LNCaP clone FGC (cell line): ENCODE measurements at regions not wholly inside any gene's neighbourhood (a gene's known extent, or its start where the extent isn't known, plus 50 kb on each side); places are given as distances from the start of the nearest gene placed in this dataset.

ENCODE experiments used
- DNase-seq: peaks from one replicate; pipeline ENCODE4 v3.0.0-alpha.2; 2011; ENCODE audit warnings: low read depth
- H3K4me3 ChIP-seq: 2 replicates; pipeline ENCODE4 v1.5.1; 2011; ENCODE audit warnings: mild to moderate bottlenecking, low read depth, low read length, control low read depth
- TF ChIP-seq, protein P1 (sequence below): IDR thresholded peaks from 2 replicates; pipeline ENCODE4 v1.5.1; 2012; ENCODE audit warnings: mild to moderate bottlenecking; ENCODE audit not compliant: control insufficient read depth, insufficient read depth; ENCODE audit errors: extremely low read depth

GRCh38 chrX:69024161-69024736 is 141.0 kb downstream of the PJA1 start:
- TF ChIP-seq, protein P1, sequence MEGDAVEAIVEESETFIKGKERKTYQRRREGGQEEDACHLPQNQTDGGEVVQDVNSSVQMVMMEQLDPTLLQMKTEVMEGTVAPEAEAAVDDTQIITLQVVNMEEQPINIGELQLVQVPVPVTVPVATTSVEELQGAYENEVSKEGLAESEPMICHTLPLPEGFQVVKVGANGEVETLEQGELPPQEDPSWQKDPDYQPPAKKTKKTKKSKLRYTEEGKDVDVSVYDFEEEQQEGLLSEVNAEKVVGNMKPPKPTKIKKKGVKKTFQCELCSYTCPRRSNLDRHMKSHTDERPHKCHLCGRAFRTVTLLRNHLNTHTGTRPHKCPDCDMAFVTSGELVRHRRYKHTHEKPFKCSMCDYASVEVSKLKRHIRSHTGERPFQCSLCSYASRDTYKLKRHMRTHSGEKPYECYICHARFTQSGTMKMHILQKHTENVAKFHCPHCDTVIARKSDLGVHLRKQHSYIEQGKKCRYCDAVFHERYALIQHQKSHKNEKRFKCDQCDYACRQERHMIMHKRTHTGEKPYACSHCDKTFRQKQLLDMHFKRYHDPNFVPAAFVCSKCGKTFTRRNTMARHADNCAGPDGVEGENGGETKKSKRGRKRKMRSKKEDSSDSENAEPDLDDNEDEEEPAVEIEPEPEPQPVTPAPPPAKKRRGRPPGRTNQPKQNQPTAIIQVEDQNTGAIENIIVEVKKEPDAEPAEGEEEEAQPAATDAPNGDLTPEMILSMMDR: no peak
- DNase-seq: no peak
- no peak overlapping the region for H3K4me3 ChIP-seq

- H3K4me3 ChIP-seq: no peak overlapping the region
- DNase-seq: no peak
- TF ChIP-seq, protein P1: no peak
Measured at GRCh38 chrX:69022430-69022829, 142.8 kb downstream of the PJA1 start.

GRCh38 chrX:69021141-69021960 is 143.9 kb downstream of the PJA1 start:
- no peak overlapping the region for H3K4me3 ChIP-seq
- TF ChIP-seq, protein P1: no peak
- no peak for DNase-seq

- no peak for DNase-seq
- TF ChIP-seq, protein P1: no peak
- H3K4me3 ChIP-seq: no peak overlapping the region
Measured at GRCh38 chrX:69020316-69020715, 144.9 kb downstream of the PJA1 start.

GRCh38 chrX:69019073-69019890 is 146.0 kb downstream of the PJA1 start:
- H3K4me3 ChIP-seq: no peak overlapping the region
- TF ChIP-seq, protein P1: no peak
- no peak for DNase-seq

- no peak for DNase-seq
- TF ChIP-seq, protein P1: no peak
- no peak overlapping the region for H3K4me3 ChIP-seq
Measured at GRCh38 chrX:69018416-69019072, 146.7 kb downstream of the PJA1 start.
